Esophagus squamous epithelium (tissue), 5 donors: ENCODE measurements at regions not wholly inside any gene's neighbourhood (a gene's known extent, or its start where the extent isn't known, plus 50 kb on each side); places are given as distances from the start of the nearest gene placed in this dataset.

ENCODE experiments used
- DNase-seq: peaks from one replicate; lab custom pipeline; 2025; lab: John Stamatoyannopoulos, UW
- H3K27ac ChIP-seq, 4 donors: fragments of 200-600 bp; sonication (generic); one replicate each; pipeline ENCODE4 v1.5.1; 2016 to 2019; ENCODE audit warnings: mild to moderate bottlenecking in 1 of 4
- H3K27me3 ChIP-seq, 4 donors: fragments of 200-600 bp; sonication (generic); 1 replicate in 3 of 4; 2 replicates in 1 of 4; pipeline versions ENCODE4 v1.5.1 to v1.6.0; 2017 to 2021; ENCODE audit warnings: antibody characterized with exemption in 1 of 4
- H3K36me3 ChIP-seq, 3 donors: fragments of 200-600 bp; sonication (generic); one replicate each; pipeline ENCODE4 v1.5.1; 2016 to 2019
- H3K4me1 ChIP-seq, 3 donors: fragments of 200-600 bp; sonication (generic); one replicate each; pipeline ENCODE4 v1.5.1; 2017 to 2019
- H3K4me3 ChIP-seq, 4 donors: fragments of 200-600 bp; sonication (generic); 1 replicate in 3 of 4; 2 replicates in 1 of 4; pipeline ENCODE4 v1.5.1; 2016 to 2019; ENCODE audit warnings: mild to moderate bottlenecking in 2 of 4, moderate library complexity in 1 of 4
- H3K9me3 ChIP-seq, 3 donors: fragments of 200-600 bp; sonication (generic); one replicate each; pipeline ENCODE4 v1.5.1; 2016 to 2019
- POLR2A ChIP-seq, 4 donors: fragments of 450-650 bp; IDR thresholded peaks; one replicate each; pipeline ENCODE4 v1.6.1; 2017; ENCODE audit warnings: antibody characterized with exemption in 4 of 4, mild to moderate bottlenecking in 4 of 4, moderate library complexity in 3 of 4
- WGBS, 2 donors: methylation state at CpG; one replicate each; pipeline ENCODE4 v1.1.5; 2018; 5-methylcytosine and 5-hydroxymethylcytosine counted together
- intact Hi-C: fragments of 100-400 bp; cut with DNase I; formaldehyde crosslinking; loops from one replicate; pipeline ENCODE4 v1.15.0; 2022
- TF ChIP-seq, protein P1 (sequence below), 6 experiments: fragments of 450-650 bp in 4 of 6; fragments of 200-600 bp in 2 of 6; sonication (generic) in 2 of 6; IDR thresholded peaks; one replicate each; pipeline ENCODE4 v1.5.1; 2016 to 2019; ENCODE audit warnings: antibody characterized with exemption in 6 of 6, mild to moderate bottlenecking in 4 of 6, moderate library complexity in 4 of 6
- donor health status: DM: yes; HTN: yes; CAD: no.

- Histone ChIP-seq H3K27me3 (peaks cover 0 to 68% (median 0%) of the 10 kb centered on the region in 4 donors), H3K9me3 (peaks cover 0 to 4% (median 3%) of the 10 kb centered on the region in 3 donors), H3K27ac (no peak overlapping the region), H3K36me3 (no peaks in the 10 kb centered on the region), H3K4me3 (no peak overlapping the region), H3K4me1 (peaks cover 0 to 19% (median 0%) of the 10 kb centered on the region in 3 donors)
- intact Hi-C loops = no loop called here
- DNase-seq = no peak
- 88 to 92% methylated on average over 5 of the region's 5 CpGs for WGBS, 2 donors
- no peak for TF ChIP-seq POLR2A (IDR thresholded peaks at IDR 0.05)
- TF ChIP-seq, protein P1, sequence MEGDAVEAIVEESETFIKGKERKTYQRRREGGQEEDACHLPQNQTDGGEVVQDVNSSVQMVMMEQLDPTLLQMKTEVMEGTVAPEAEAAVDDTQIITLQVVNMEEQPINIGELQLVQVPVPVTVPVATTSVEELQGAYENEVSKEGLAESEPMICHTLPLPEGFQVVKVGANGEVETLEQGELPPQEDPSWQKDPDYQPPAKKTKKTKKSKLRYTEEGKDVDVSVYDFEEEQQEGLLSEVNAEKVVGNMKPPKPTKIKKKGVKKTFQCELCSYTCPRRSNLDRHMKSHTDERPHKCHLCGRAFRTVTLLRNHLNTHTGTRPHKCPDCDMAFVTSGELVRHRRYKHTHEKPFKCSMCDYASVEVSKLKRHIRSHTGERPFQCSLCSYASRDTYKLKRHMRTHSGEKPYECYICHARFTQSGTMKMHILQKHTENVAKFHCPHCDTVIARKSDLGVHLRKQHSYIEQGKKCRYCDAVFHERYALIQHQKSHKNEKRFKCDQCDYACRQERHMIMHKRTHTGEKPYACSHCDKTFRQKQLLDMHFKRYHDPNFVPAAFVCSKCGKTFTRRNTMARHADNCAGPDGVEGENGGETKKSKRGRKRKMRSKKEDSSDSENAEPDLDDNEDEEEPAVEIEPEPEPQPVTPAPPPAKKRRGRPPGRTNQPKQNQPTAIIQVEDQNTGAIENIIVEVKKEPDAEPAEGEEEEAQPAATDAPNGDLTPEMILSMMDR (IDR thresholded peaks at IDR 0.05) = no peak
Measured at GRCh38 chr11:69947059-69947792, 128.0 kb upstream of the FGF3 start.

GRCh38 chr11:69947793-69948255, 128.6 kb upstream of the FGF3 start:
- peak overlapping the region in 1 of 4 donors; percentile 1 for H3K27ac ChIP-seq
- H3K27me3 ChIP-seq = peaks cover 0 to 63% (median 0%) of the 10 kb centered on the region in 4 donors
- peaks cover 0 to 19% (median 0%) of the 10 kb centered on the region in 3 donors for H3K4me1 ChIP-seq
- peaks cover 0 to 4% (median 3%) of the 10 kb centered on the region in 3 donors for H3K9me3 ChIP-seq
- no peak for TF ChIP-seq POLR2A (IDR thresholded peaks at IDR 0.05)
- TF ChIP-seq, protein P1 (IDR thresholded peaks at IDR 0.05) = no peak
- H3K4me3 ChIP-seq = no peak overlapping the region
- H3K36me3 ChIP-seq = no peaks in the 10 kb centered on the region
- no peak for DNase-seq
- WGBS, 2 donors = 89 to 90% methylated on average over 12 of the region's 12 CpGs
- intact Hi-C loops = no loop called here

- H3K27me3 ChIP-seq = peaks cover 0 to 63% (median 0%) of the 10 kb centered on the region in 4 donors
- intact Hi-C loops = no loop called here
- DNase-seq = no peak
- no peak for TF ChIP-seq POLR2A (IDR thresholded peaks at IDR 0.05)
- 50 to 57% methylated on average over 11 to 12 of the region's 24 CpGs for WGBS, 2 donors
- no peaks in the 10 kb centered on the region for H3K36me3 ChIP-seq
- H3K9me3 ChIP-seq = peaks cover 0 to 4% (median 3%) of the 10 kb centered on the region in 3 donors
- H3K27ac ChIP-seq = peak overlapping the region in 3 of 4 donors; percentile 30 to 47 (median 43)
- peaks cover 0 to 19% (median 0%) of the 10 kb centered on the region in 3 donors for H3K4me1 ChIP-seq
- no peak overlapping the region for H3K4me3 ChIP-seq
Measured at GRCh38 chr11:69948256-69949141, 129.3 kb upstream of the FGF3 start.

DNA sequence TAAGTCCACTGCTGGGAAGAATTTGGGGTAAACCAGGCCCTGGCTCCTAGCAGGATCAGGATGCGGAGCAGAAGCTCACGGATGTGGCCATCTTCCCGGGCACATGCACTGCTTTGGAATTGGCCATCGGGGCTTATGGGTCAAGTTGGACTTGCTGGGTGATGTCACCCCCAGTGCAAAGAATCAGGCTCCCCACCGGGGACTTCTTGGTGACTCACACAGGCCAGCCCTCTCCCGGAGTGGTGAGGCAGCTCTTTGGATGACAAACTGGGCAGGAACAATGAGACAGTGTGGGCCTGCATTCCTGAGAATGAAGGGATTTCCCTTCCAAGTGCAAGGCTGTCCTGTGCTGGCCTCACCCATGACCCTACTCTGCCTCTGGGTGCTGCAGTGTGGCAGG, 128.8 kb upstream of the ANO1 start:
- 49% methylated on average over 3 of the region's 6 CpGs; no CpG with 5 or more reads in 1 of the 2 donors for WGBS, 2 donors

DNA sequence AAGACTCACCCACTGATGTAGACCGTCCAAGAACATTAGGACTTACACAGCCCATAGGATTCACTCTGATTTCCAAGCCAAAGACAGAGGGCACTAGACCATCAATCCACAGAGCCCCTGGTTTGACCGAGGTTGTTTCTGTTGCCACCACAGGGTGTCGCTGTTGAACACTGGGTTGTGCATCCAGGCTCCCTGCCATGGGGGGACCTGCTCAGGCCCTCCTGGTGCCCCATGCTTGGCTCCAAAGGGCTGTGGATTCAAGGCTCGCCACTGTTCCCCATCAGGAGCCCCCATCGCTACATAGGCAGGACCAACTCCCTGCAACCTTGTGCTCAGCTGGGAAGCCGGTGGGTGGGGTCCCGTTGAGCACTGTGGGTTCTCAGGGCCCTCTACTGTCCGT, 128.0 kb upstream of the ANO1 start:
- Histone ChIP-seq H3K36me3 (no peaks in the 10 kb centered on the region), H3K27ac (no peak overlapping the region), H3K27me3 (peaks cover 0 to 64% (median 0%) of the 10 kb centered on the region in 4 donors), H3K4me3 (no peak overlapping the region), H3K9me3 (peaks cover 0 to 4% (median 3%) of the 10 kb centered on the region in 3 donors), H3K4me1 (peaks cover 0 to 19% (median 0%) of the 10 kb centered on the region in 3 donors)
- no peak for TF ChIP-seq POLR2A (IDR thresholded peaks at IDR 0.05)
- TF ChIP-seq, protein P1 (IDR thresholded peaks at IDR 0.05) = peak in 4 of 6 experiments; percentile 12 to 68 (median 38)
- intact Hi-C loops = no loop called here
- WGBS, 2 donors = 70% methylated on average over 7 of the region's 8 CpGs; no CpG with 5 or more reads in 1 of the 2 donors
- no peak for DNase-seq

More for the DNA sequence above, 128.8 kb upstream of the ANO1 start:
- Histone ChIP-seq H3K27ac (peak overlapping the region in 3 of 4 donors; percentile 30 to 47 (median 43)), H3K9me3 (peaks cover 0 to 4% (median 3%) of the 10 kb centered on the region in 3 donors), H3K4me1 (peaks cover 0 to 19% (median 0%) of the 10 kb centered on the region in 3 donors), H3K4me3 (no peak overlapping the region), H3K36me3 (no peaks in the 10 kb centered on the region), H3K27me3 (peaks cover 0 to 60% (median 0%) of the 10 kb centered on the region in 4 donors)
- DNase-seq = no peak
- TF ChIP-seq, protein P1 (IDR thresholded peaks at IDR 0.05) = no peak
- TF ChIP-seq POLR2A (IDR thresholded peaks at IDR 0.05) = no peak
- intact Hi-C loops = no loop called here
